SK-N-DZ (cell line): ENCODE measurements at regions not wholly inside any gene's neighbourhood (a gene's known extent, or its start where the extent isn't known, plus 50 kb on each side); places are given as distances from the start of the nearest gene placed in this dataset.
"Not testable (repeated sequence)": the region's sequence is repeated elsewhere in the genome, so short reads cannot be mapped to it uniquely, and the experiment has no call there.

Source experiments
- DNase-seq: peaks from one replicate; pipeline ENCODE4 v3.0.0-alpha.2; 2015; ENCODE audit warnings: low spot score

DNA sequence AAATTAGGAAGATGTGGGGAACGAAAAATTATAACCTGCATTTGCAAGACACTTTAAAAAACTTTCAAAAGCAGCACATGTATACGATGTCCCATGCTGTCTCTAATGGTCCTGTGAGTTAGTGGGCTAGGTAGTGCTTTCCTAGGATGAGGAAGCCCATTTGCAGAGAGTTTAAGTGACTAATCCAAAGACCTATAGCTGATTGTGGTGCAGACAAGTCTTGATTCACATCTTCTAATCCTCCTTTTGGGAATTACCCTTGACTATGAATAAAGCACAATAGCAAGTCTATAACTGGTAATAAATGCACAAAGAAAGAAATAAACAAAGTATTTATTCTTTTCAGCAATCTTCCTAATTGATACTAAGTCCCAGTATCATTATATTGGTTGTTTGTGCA, 234.6 kb upstream of the FANCL start:
- no peak for DNase-seq

DNA sequence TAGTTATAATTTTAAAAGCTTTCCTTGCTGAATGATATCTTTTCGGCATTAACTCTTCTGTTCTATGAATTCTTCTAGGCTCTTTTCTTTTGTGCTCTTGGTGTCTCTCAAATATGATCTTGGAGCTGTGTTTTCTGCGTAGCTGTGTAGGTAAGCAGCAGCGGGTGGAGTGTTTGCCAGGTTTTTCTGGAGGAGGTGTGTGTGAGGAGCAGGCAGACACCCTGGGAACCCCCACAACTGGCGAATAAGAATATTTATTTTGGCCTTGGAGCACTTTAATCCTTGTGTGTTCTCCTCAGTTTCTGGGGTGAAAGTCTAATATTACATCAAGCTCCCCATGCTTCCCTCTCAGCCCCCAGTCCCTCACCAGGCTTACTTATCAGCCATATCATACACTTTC, 232.0 kb upstream of the FANCL start:
- DNase-seq = no peak

DNA sequence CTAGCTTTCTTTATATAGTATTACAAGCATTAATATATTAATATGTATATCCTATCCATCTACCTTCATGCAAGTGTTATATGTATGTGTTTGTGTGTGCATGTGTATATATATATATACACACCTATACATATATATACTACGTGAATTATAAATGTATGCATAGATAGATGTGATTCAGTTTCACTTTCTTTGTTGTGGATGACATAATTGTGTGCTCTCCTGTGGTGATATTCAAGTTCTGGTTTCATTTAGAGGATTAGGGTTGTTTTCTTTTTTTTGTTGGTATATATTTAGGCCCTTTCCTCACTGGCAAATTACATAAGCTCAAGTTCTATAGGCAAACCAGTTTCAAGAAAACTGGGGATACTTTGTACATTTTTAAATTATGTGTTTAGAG, 225.7 kb upstream of the FANCL start:
- DNase-seq = no peak

DNA sequence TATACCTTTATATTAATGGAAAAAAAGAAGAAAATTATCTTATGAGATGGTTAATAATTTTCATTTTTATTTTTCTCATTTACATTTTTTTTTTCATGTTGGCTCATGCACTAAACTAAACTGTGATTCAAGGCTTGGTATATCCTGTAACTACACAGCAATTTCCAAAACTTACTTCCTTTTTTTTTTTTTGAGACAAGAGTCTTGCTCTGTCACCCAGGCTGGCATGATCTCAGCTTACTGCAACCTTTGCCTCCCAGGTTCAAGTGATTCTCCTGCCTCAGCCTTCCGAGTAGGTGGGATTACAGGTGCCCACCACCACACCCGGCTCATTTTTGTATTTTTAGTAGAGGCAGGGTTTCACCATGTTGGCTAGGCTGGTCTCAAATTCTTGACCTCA, 224.9 kb upstream of the FANCL start:
- DNase-seq = not testable (repeated sequence)

DNA sequence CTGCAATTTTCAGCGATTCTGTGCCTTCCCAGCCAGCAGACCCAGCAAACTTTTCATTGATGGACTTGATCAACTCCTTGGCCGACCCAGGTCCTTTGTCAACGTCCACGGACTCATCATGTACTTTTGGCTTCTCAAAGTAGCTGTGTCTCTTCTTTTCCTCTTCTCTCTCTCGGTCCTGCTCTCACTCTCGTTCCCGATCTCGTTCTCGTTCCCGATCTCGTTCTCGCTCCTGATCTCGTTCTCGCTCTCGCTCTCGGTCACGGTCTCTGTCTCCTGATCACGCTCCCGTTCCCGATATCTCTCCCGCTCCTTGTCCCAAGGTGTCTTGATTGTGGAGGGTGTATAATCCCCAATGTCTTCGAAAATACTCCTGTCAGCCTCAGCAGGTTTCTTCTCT, 219.5 kb upstream of the FANCL start:
- DNase-seq = no peak

DNA sequence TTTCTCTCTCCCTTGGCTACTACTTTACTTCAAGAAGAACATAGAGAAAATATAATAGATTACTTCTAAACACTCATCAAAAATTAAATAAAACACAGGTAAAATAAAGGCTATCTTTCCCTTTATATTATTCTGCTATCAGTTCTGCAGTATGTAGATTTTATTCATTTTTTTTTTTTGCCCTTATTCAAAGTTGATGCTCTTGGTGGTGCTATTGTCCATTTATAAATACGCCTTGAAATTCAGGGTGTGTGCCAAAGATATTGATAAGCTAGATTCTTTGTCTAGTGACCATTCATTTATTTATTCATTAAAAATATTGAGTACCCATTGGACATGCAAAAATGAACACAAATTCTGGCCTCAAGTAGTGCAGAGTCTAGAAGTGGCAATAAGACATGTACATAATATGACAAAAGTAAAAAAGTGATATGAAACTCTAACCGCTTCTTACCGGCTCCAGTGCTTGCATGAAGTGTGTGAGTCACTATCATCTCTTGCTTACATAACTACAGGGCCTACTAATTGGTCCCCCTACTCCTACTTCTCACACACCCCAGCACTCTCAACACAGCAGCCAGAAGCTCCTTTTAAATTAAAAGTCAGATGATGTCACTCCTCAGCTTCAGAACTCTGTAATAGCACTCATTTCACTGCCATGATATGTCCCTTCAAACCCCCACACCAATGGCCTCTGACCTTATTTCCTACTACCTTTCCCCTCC, 208.3 kb upstream of the FANCL start:
- DNase-seq = no peak

DNA sequence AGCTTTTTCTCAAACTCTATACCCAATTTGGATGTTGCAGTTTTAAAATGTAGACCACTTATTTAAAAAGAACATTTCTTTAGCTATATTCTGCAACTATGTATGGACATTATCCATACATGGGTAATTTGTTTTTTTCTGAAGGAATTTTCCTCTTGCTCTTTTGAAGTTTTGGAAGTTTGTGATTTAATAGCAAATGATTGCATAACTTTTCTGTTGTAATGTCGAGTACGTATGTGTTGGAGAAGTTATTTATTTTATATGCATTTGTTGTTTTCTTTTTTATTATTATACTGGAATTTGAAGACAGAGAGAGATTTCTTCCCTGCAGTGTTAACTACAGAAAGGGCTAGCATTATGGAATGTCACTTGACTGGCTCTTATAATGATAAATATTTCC, 207.7 kb upstream of the FANCL start:
- no peak for DNase-seq

DNA sequence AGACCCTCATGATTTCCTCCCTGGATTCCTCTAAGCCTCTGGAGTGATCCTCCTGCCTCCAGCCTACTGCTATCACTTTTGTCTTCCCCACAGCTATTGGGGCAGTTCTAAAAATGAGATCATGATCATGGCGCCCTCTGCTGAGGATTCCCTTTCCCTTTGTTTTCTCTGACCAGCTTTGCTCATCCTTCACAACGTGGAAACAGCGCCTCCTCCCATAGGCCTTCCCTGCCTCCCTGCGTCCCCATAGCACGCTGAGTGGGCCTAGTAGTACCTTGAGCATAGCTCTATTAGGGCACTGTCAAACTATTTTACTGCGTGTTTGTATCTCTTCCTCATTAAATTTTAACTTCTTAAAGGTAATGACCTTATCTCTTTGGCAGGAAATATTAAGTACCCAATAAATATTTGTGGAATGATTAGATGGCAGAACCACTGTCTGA, 207.0 kb upstream of the FANCL start:
- DNase-seq = peak; percentile 85

DNA sequence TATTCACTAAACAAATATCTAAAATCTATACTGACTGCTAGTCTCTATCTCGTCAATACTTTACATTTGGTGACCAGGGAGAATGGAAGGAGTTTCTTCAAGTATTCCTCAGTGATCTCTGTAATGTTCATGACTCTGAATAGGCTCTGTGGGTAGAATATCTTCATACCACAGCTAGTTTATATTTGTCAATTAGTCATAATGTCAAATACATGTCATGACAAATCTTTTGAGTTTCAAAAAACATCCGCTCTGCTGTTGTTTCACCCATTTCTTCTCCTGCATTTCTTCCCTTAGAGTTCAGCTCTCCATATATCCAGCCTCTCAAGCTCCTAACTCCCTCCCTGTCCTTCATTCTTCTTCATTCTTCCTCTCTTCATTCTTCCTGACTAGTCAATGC, 206.5 kb upstream of the FANCL start:
- DNase-seq = no peak

DNA sequence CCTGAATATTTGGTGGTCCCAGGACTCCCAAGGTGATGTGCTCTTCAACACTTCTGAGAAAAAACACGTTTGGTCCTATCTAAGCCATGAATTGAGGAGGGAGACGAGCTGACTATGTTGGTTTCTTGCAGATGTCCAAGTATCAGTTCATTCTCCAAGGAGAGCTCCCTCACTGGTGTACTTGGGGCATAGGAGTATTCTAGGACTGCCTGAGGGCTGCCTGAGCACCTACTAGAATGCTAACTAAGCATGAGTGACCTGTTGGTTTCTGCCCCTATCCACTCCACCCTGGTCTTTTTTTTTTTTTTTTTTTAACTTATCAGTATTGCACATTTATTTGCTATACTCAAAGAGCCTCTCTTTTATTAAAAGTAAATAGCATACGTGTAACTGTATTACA, 200.5 kb upstream of the FANCL start:
- no peak for DNase-seq

DNA sequence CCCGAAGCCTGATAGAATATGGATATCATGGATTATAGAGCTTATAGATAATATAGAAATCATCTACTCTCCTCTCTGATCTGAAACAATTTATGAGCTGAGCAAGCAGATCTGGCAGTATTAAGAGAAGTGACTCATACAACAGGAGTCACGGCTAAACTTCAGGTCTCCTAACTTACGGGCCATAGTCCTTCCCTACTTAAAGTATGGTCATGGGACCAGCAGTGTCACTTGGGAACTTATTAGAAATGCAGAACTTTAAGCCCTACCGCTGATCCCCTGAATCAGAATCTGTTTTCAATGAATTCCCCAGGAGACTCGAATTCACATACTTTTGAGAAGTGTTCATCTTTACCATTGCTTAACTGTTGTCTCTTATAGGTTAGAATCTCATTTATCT, 195.7 kb upstream of the FANCL start:
- no peak for DNase-seq

DNA sequence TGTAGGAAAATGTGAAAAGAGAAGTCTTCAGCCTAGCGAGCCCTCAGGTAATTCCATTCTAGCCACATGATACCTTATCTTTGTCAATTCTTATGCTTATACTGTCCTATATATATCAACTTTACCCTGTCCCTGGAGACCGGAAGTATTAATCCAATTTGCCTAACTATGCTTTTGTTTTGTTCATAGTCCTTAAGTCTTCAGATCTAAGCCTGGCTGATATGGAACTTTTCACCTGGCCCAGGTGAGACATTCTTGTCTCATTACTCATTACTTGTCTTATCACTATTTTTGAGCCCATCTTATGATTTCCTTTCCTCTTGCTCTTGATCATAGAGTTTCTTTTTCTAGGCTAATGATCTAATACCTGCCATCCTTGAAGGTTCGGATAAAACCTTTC, 194.1 kb upstream of the FANCL start:
- DNase-seq = no peak

DNA sequence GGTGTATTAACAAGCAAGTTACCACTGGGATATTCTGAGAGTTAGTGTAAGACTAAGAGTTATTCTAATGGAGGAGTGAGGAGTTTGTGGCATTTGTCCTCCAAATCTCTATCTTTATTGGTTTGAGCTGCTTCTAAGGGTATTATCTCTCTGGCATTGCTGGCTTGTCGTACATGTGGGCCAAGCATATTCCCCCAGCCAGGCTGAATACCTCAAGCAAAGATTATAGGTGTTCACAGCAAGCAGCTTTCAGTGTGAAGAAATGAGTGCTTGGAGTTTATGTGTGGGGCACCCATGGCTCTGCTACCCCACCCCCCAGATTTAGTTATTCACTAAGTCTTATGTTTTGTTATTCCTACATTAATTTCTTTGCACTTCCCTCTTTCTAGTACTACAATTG, 193.6 kb upstream of the FANCL start:
- no peak for DNase-seq

DNA sequence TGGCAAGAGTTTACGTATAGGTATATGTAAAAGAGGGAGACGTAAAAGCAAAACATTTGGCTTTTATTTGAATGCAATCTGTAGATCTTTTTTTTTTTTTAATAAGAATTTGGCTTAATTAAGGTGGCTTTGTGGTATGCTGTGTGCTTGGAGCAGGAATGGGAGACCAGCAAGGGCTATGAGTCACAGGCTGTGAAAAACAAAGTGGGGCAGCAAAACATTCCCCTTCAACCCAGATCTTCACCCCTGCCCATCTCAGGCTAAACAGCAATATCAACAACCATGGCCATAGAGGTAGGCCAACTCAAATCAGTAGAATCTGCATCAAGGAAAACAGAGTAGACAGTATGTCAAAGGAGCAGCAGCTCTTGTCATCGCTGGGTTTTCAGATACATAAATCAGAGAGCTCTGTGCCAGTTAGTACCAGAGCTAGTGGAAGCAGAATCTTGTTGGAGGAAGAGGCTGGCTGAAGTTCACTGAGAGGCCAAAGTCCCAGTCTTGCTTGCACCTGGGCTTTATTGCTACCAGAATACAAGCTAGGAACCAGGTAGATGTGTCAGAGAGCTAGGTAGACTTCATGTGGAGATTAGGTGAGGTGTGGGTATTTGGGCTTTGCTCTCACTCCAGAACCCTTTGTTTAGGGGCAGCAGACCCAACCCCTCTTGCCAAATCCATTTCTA, 191.5 kb upstream of the FANCL start:
- peak; percentile 34 for DNase-seq

DNA sequence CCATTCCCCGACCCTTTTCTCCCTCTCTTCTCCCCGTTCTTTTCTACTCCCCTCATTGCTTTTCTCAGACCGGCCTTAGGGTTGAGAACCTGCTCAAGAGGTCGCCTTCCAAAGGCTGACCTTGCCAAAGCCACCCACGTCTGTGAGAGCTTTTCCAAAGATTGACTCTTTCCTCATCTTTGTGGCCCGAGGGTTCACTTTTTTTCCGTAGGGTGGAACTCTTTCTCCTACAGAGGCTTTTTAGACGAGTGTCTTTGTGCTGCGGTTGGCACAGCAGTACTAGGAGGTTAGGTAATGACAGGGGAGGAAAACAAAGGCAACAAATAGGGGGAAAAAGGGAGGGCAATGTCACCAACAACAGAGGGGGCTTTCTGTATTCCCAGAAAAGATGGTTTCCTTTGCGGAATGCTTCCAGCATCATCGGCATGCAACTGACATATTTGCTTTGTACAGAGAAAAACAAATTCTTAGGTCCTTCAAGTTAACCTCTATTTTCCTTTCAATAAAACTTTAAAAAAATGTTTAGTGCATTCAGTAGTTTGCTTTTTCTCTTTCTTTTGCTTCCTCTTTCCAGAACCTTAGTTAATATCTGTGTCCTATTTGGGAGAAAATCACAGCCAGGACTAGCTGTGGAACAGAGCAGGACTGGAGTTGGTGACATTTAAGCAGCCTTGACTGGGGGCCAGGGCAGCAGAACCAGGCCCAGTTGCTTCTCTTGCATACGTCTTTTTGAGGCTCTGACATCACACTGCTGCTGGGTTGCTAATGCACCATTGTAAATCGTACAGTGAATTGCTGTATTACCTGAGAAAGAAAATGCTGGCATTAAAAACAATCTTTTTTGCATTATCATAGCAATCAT, 188.1 kb upstream of the FANCL start:
- DNase-seq = no peak

DNA sequence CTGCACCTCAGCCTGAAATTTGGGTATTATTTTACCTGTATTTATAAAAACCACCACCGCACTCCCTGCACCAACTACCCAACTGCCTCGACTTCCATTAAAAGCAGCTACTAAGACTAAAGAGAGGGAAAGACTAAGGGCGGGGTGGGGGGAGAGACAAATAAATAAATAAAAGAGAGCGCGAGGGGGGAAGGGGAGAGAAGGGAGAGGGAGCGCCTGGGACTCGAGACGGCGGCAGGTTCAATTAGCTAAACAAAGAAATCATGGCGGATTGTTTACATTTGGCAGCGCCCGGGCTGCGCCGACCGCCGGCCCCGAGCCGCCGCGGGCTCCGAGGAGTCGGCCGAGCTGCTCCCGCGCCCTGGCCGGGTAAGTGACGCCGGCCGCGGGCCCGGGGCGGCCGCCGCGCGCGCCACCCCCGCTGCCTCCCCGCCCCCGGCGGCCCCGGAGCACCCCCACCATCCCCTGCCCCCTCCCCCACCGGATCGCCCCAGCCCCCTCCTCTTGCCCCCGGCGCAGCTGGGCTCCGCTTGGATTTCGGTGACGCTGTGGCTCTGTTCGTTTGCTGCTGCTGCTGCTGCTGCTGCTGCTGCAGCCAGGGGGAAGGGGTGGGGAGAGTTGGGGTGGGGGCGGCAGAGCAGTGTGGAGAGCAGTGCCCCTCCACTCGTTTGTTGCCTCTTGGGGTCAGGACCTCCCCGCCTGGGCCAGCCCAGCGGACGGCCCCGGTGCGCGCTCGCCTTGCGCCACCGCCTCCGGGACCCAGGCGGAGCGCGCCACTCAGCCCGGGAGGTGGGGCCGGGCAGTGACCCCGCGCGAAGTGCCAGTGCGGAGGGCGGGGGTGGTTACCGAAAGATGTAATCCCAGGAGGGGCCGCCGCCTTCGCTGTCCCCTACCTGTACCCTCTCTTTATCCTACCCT, 187.2 kb upstream of the FANCL start:
- DNase-seq = no peak

DNA sequence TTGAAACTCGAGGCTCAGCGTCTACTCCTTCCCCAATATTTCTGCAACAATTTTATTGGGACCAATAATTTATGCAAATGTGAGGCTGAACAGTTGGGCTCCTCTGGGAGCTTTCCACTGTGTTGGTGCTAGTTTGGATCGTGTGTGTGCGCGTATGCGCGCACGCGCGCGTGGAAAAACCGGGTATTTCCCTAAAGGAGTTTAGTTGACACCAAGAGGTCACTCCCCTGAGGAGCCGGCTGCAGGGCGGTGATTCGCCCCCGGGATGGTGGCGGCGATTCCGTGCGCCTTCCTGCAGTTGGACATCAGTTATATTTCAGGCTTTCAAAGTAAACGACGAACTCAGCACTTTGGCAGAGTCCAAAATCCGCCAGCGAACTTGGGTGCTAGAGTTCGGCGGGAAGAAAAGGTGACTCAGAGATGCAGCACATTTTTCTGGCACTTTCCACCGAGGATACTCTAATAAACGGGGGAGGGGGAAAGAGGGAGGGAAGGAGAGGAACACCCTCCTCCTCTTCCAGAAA, 186.5 kb upstream of the FANCL start:
- peak; percentile 40 for DNase-seq

DNA sequence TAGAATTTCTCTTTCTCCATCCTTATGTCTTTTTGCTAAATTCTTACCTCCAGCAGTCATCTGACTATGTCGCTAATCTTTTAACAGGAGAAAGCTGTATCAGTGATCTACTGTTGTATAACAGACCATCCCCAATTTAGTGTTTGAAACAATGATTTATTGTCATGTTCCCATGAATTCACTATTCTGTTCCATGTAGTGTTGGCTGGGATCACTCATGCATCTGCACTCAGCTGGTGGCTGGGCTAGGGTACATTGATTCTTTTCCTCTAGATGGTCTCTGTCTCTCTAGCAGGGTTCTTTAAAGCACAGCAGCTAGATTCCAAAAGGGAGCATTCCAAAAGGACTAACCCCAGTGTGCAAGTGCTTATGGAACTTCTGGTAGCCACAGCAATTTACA, 184.2 kb upstream of the FANCL start:
- DNase-seq = no peak

DNA sequence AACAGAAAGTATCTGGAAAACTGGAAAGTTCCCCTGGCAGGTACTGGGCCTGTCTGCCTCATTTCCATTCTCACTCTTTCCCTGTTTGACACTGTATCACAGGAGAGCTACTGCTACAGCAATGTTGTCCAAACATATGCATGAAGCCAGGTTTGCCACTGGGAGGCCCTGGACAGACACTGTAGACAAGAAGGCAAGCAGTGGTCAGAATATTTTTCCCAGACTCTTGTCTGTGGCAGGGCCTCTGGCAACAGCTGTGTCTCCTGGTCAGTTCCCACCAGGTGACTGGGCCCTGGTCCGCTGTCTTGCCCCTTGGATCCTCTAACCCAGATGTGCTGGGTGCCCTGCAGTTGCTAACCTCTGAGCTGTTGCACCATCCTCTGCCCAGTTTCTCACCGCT, 178.9 kb upstream of the FANCL start:
- no peak for DNase-seq

DNA sequence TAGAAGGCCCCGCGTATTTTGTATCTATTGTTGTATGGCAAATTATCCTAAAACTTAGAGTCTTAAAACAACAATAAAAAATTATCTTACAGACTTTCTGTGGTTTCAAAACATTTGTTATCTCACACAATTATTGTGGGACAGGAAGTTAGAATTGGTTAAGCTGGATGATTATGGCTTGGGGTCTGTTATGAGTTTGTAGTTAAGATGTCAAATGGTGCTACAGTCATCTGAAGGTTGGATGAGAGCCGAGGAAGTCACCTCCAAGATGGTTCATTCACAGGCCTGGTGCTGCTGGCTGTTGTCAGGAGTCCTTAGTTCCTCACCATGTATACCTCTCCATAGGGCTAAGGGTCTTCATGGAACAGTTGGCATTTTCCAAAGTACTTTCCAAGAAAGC, 175.6 kb upstream of the FANCL start:
- DNase-seq = no peak

DNA sequence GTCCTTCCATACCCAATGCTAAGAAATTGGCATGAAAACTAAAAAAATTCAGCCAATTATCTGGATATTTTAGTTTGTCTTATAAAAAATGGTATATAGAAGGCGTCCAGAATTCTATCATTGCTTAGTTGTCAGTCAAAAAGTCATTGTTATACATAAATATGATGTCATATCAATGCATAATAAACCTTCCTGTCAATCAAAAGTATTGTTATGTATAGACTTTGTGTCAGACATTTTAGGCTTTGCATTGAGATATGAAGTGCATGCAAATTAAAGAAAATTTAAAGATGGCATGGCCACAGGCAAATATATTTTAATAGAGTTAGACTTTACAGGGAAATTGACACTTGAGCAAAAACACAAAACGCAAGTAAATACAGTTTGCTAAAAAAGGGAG, 173.4 kb upstream of the FANCL start:
- DNase-seq = no peak
